H1 (cell line): ENCODE measurements at regions not wholly inside any gene's neighbourhood (a gene's known extent, or its start where the extent isn't known, plus 50 kb on each side); places are given as distances from the start of the nearest gene placed in this dataset.

Source experiments
- CTCF ChIA-PET: fragments of 300-600 bp; sonication (Branson Sonifier 250); formaldehyde crosslinking; loops from one replicate; lab custom pipeline; 2021; ENCODE audit not compliant: partially characterized antibody; lab: Charles Lee
- POLR2A ChIA-PET: fragments of 300-600 bp; sonication (Branson Sonifier 250); formaldehyde crosslinking; loops from one replicate; lab custom pipeline; 2021; ENCODE audit warnings: inconsistent platforms; ENCODE audit not compliant: partially characterized antibody; lab: Charles Lee
- DNase-seq, 2 experiments: peaks; one replicate each; pipeline versions ENCODE4 v3.0.0 to v3.0.0-alpha.2; 2010 to 2022; ENCODE audit warnings: low spot score in 2 of 2, low read depth in 1 of 2, mixed read lengths in 1 of 2
- FAIRE-seq: peaks from 2 replicates; lab custom pipeline; 2011; peaks lifted over from hg19 to GRCh38; lab: Jason Lieb, UNC
- H2AFZ ChIP-seq: 2 replicates; pipeline ENCODE4 v1.8.1; 2012; ENCODE audit warnings: low read length, inconsistent platforms
- H2AK5ac ChIP-seq: 2 replicates; pipeline ENCODE4 v1.6.1; 2013; ENCODE audit warnings: low read depth, low read length
- H2BK120ac ChIP-seq: replicated peaks from 2 replicates; pipeline ENCODE3; 2013; ENCODE audit warnings: low read depth, low read length, inconsistent platforms
- H2BK12ac ChIP-seq: 2 replicates; pipeline ENCODE4 v1.6.1; 2013; ENCODE audit warnings: low read depth, low read length
- H2BK15ac ChIP-seq: 2 replicates; pipeline ENCODE4 v1.6.1; 2013; ENCODE audit warnings: low read length
- H2BK20ac ChIP-seq: 2 replicates; pipeline ENCODE4 v1.6.1; 2013; ENCODE audit warnings: low read length
- H2BK5ac ChIP-seq: 2 replicates; pipeline ENCODE4 v1.6.1; 2013; ENCODE audit warnings: low read depth, low read length
- H3K14ac ChIP-seq: 2 replicates; pipeline ENCODE4 v1.6.1; 2013; ENCODE audit warnings: inconsistent platforms; ENCODE audit not compliant: insufficient read length
- H3K18ac ChIP-seq: 2 replicates; pipeline ENCODE4 v1.6.1; 2013; ENCODE audit warnings: low read length; ENCODE audit errors: extremely low read depth
- H3K23ac ChIP-seq: 2 replicates; pipeline ENCODE4 v1.6.1; 2013; ENCODE audit warnings: inconsistent platforms; ENCODE audit not compliant: insufficient read length
- H3K23me2 ChIP-seq: 2 replicates; pipeline ENCODE4 v1.6.1; 2013; ENCODE audit warnings: low read depth, low read length
- H3K27ac ChIP-seq: 2 replicates; pipeline ENCODE4 v1.6.1; 2011; ENCODE audit warnings: low read depth, low read length, inconsistent platforms
- H3K27me3 ChIP-seq, 4 experiments: replicated peaks in 1 of 4; 1 replicate in 1 of 4; 2 replicates in 3 of 4; pipeline versions ENCODE4 v1.6.1 to v1.8.1; 2011 to 2013; ENCODE audit warnings: low read length in 3 of 4, mild to moderate bottlenecking in 3 of 4, inconsistent platforms in 2 of 4, mixed read lengths in 2 of 4, moderate library complexity in 1 of 4; ENCODE audit not compliant: control insufficient read depth in 3 of 4, insufficient read depth in 3 of 4; ENCODE audit errors: extremely low read depth in 1 of 4
- H3K36me3 ChIP-seq, 4 experiments: 2 replicates each; pipeline versions ENCODE4 v1.6.1 to v1.8.1; 2011 to 2013; ENCODE audit warnings: mild to moderate bottlenecking in 4 of 4, low read length in 3 of 4, moderate library complexity in 2 of 4, control low read depth in 1 of 4, inconsistent platforms in 1 of 4; ENCODE audit not compliant: insufficient read depth in 4 of 4, control insufficient read depth in 2 of 4
- H3K4ac ChIP-seq: replicated peaks from 2 replicates; pipeline ENCODE3; 2013; ENCODE audit warnings: low read length, low read depth, mixed read lengths, inconsistent platforms; ENCODE audit not compliant: insufficient read length
- H3K4me1 ChIP-seq, 4 experiments: replicated peaks in 1 of 4; 1 replicate in 1 of 4; 2 replicates in 3 of 4; pipeline versions ENCODE4 v1.6.1 to v1.8.1; 2011 to 2013; ENCODE audit warnings: low read length in 3 of 4, inconsistent platforms in 2 of 4, mixed read lengths in 1 of 4; ENCODE audit not compliant: insufficient read depth in 4 of 4, control insufficient read depth in 3 of 4
- H3K4me2 ChIP-seq, 2 experiments: 2 replicates each; pipeline versions ENCODE4 v1.6.1 to v1.8.1; 2011 to 2013; ENCODE audit warnings: low read depth in 2 of 2, low read length in 2 of 2, control low read depth in 1 of 2, inconsistent platforms in 1 of 2, mild to moderate bottlenecking in 1 of 2; ENCODE audit not compliant: insufficient read depth in 1 of 2
- H3K4me3 ChIP-seq, 4 experiments: fragments of 200-600, 300-600 bp in 1 of 4; sonication (generic), shearing (Covaris generic), sonication (Bioruptor Twin) in 1 of 4; 2 replicates each; pipeline versions ENCODE4 v1.5.1 to v1.8.1; 2011 to 2016; ENCODE audit warnings: low read length in 4 of 4, low read depth in 3 of 4, control low read depth in 2 of 4, inconsistent platforms in 2 of 4, mild to moderate bottlenecking in 2 of 4, mixed read lengths in 1 of 4, moderate library complexity in 1 of 4; ENCODE audit not compliant: insufficient read depth in 2 of 4; ENCODE audit errors: extremely low read depth in 1 of 4
- H3K56ac ChIP-seq: replicated peaks from 2 replicates; pipeline ENCODE3; 2013; ENCODE audit warnings: low read depth, mild to moderate bottlenecking, mixed read lengths, low read length, inconsistent platforms; ENCODE audit not compliant: insufficient read length
- H3K79me1 ChIP-seq: 2 replicates; pipeline ENCODE4 v1.6.1; 2013; ENCODE audit warnings: low read depth, low read length, control low read depth
- H3K79me2 ChIP-seq, 2 experiments: 2 replicates each; pipeline versions ENCODE4 v1.6.1 to v1.8.1; 2012 to 2013; ENCODE audit warnings: low read length in 2 of 2, mild to moderate bottlenecking in 2 of 2, inconsistent platforms in 1 of 2; ENCODE audit not compliant: insufficient read depth in 2 of 2, control insufficient read depth in 1 of 2
- H3K9ac ChIP-seq, 4 experiments: replicated peaks in 1 of 4; 1 replicate in 1 of 4; 2 replicates in 3 of 4; pipeline versions ENCODE4 v1.6.1 to v1.8.1; 2011 to 2013; ENCODE audit warnings: low read depth in 3 of 4, low read length in 3 of 4, control low read depth in 2 of 4, mild to moderate bottlenecking in 2 of 4, moderate library complexity in 2 of 4, inconsistent platforms in 1 of 4; ENCODE audit errors: extremely low read depth in 1 of 4
- H3K9me3 ChIP-seq, 2 experiments: 2 replicates each; pipeline versions ENCODE4 v1.6.1 to v1.8.1; 2012 to 2013; ENCODE audit warnings: mild to moderate bottlenecking in 2 of 2, moderate library complexity in 2 of 2, control low read depth in 1 of 2, inconsistent platforms in 1 of 2, low read depth in 1 of 2, low read length in 1 of 2, mixed read lengths in 1 of 2; ENCODE audit not compliant: insufficient read depth in 2 of 2
- H4K20me1 ChIP-seq, 2 experiments: replicated peaks in 1 of 2; 2 replicates each; pipeline versions ENCODE3 to v1.8.1; 2011 to 2013; ENCODE audit warnings: inconsistent platforms in 2 of 2, low read length in 2 of 2, mild to moderate bottlenecking in 1 of 2; ENCODE audit not compliant: insufficient read depth in 2 of 2, control insufficient read depth in 1 of 2
- H4K5ac ChIP-seq: 2 replicates; pipeline ENCODE4 v1.6.1; 2013; ENCODE audit warnings: low read length, low read depth, mixed read lengths, inconsistent platforms; ENCODE audit not compliant: insufficient read length
- H4K8ac ChIP-seq: 2 replicates; pipeline ENCODE4 v1.8.0; 2013; ENCODE audit warnings: mild to moderate bottlenecking, moderate library complexity, low read length, inconsistent platforms; ENCODE audit not compliant: insufficient read depth; ENCODE audit errors: extremely low read depth
- H4K91ac ChIP-seq: replicated peaks from 2 replicates; pipeline ENCODE3; 2013; ENCODE audit warnings: low read length, mixed read lengths, inconsistent platforms; ENCODE audit not compliant: insufficient read length
- CBX8 ChIP-seq: fragments of 300-800, 300-1000 bp; sonication (generic); IDR thresholded peaks from 2 replicates; pipeline ENCODE4 v1.7.1; 2016; ENCODE audit warnings: low read depth, low read length, borderline replicate concordance
- CHD2 ChIP-seq: IDR thresholded peaks from 2 replicates; pipeline ENCODE4 v1.6.1; 2012; ENCODE audit warnings: low read length, improper control_type of control experiment
- CREB1 ChIP-seq: IDR thresholded peaks from 2 replicates; pipeline ENCODE4 v1.6.1; 2012; ENCODE audit warnings: inconsistent platforms
- FOSL1 ChIP-seq: IDR thresholded peaks from 2 replicates; pipeline ENCODE4 v1.6.1; 2011; ENCODE audit warnings: mild to moderate bottlenecking, low read depth, low read length, moderate library complexity; ENCODE audit not compliant: insufficient read depth
- JUN ChIP-seq: IDR thresholded peaks from 2 replicates; pipeline ENCODE4 v1.6.1; 2011; ENCODE audit warnings: low read depth, mild to moderate bottlenecking, improper control_type of control experiment, low read length
- KDM5A ChIP-seq: fragments of 200-600 bp; IDR thresholded peaks from 2 replicates; pipeline ENCODE4 v1.7.1; 2012; ENCODE audit warnings: mild to moderate bottlenecking, low read length, inconsistent platforms, mixed read lengths
- MAFK ChIP-seq: IDR thresholded peaks from 2 replicates; pipeline ENCODE4 v1.6.1; 2012; ENCODE audit warnings: low read depth, mild to moderate bottlenecking, improper control_type of control experiment, low read length
- PHF8 ChIP-seq: fragments of 200-600 bp; sonication (generic); conservative IDR thresholded peaks from 2 replicates; pipeline ENCODE4 v1.7.1; 2012; ENCODE audit warnings: low read depth, mild to moderate bottlenecking, inconsistent platforms, low read length, moderate library complexity
- POLR2AphosphoS5 ChIP-seq: IDR thresholded peaks from 2 replicates; pipeline ENCODE4 v1.6.1; 2011; ENCODE audit warnings: low read depth, low read length
- SIRT6 ChIP-seq: IDR thresholded peaks from one replicate; pipeline ENCODE4 v1.7.1; 2012; ENCODE audit warnings: low read length, inconsistent platforms
- SIX5 ChIP-seq: IDR thresholded peaks from 2 replicates; pipeline ENCODE4 v1.6.1; 2011; ENCODE audit warnings: mild to moderate bottlenecking, low read depth, low read length
- SP1 ChIP-seq: IDR thresholded peaks from 2 replicates; pipeline ENCODE4 v1.6.1; 2011; ENCODE audit warnings: low read depth, low read length
- SUZ12 ChIP-seq: fragments of 200-600 bp; sonication (generic); IDR thresholded peaks from 2 replicates; pipeline ENCODE4 v1.6.1; 2012; ENCODE audit warnings: mild to moderate bottlenecking, inconsistent platforms, low read length, moderate library complexity, mixed read lengths
- TAF1 ChIP-seq: IDR thresholded peaks from 2 replicates; pipeline ENCODE4 v1.6.1; 2011; ENCODE audit warnings: mild to moderate bottlenecking, low read depth, low read length
- TAF7 ChIP-seq: optimal IDR thresholded peaks from 2 replicates; pipeline ENCODE3; 2011; ENCODE audit warnings: low read depth, mild to moderate bottlenecking, inconsistent platforms, low read length, moderate library complexity, borderline replicate concordance
- TBP ChIP-seq: IDR thresholded peaks from 2 replicates; pipeline ENCODE4 v1.6.1; 2011; ENCODE audit warnings: low read depth, low read length, improper control_type of control experiment
- TEAD4 ChIP-seq: IDR thresholded peaks from 2 replicates; pipeline ENCODE4 v1.6.1; 2012; ENCODE audit warnings: low read depth, low read length, inconsistent platforms, mixed read lengths
- WGBS, 2 experiments: shearing (Covaris generic) in 1 of 2; methylation state at CpG; one replicate each; pipeline versions ENCODE4 v1.1.6 to v1.1.7; 2013 to 2015; ENCODE audit warnings: low lambda C conversion rate in 2 of 2, mixed read lengths in 2 of 2, inconsistent platforms in 1 of 2, low coverage in 1 of 2, missing lambda C conversion rate in 1 of 2; ENCODE audit not compliant: insufficient replicate concordance in 2 of 2, insufficient coverage in 1 of 2, insufficient read length in 1 of 2; ENCODE audit errors: extremely low coverage in 1 of 2, missing lambda C conversion rate in 1 of 2; 5-methylcytosine and 5-hydroxymethylcytosine counted together

DNA sequence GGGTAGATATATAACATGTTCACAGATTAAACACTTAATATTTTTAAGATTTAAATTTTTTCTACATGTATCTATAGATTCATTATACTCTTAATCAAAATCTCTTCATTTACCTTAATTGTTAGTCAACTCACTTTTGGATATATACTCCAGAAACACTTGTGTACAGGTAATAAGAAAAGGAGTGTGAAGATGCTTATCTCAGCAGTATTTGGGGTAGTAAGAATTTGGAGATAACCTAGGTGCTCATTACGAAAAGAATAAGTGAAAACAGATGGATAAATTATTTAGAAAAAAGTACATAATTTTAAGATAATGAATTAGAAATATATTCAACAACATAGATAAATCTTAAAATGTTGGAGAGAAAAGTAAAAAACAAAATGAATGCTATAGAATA, 226.5 kb upstream of the PLSCR5 start:
- WGBS, 2 experiments, result 92% methylated on average over 1 of the region's 1 CpG; no CpG with 5 or more reads in 1 of the 2 experiments
- Histone ChIP-seq H2BK15ac (no peak overlapping the region), H3K56ac (no peak overlapping the region), H3K4me1 (no peaks in the 10 kb centered on the region), H2AK5ac (no peak overlapping the region), H3K18ac (no peak overlapping the region), H3K23ac (no peak overlapping the region), H3K4me2 (no peak overlapping the region), H3K4me3 (no peak overlapping the region), H2BK12ac (no peak overlapping the region), H2AFZ (no peak overlapping the region), H2BK20ac (no peak overlapping the region), H4K91ac (no peak overlapping the region), H3K9me3 (no peaks in the 10 kb centered on the region), H3K79me2 (no peaks in the 10 kb centered on the region), H2BK120ac (no peak overlapping the region), H3K27ac (no peak overlapping the region), H4K20me1 (no peaks in the 10 kb centered on the region), H4K5ac (no peak overlapping the region), H3K27me3 (no peaks in the 10 kb centered on the region), H3K79me1 (no peaks in the 10 kb centered on the region), H3K14ac (no peak overlapping the region), H3K4ac (no peak overlapping the region), H3K36me3 (no peaks in the 10 kb centered on the region), H3K23me2 (no peaks in the 10 kb centered on the region), H2BK5ac (no peak overlapping the region), H4K8ac (no peak overlapping the region), H3K9ac (no peak overlapping the region)
- ChIA-PET POLR2A (no interaction called here), CTCF (no interaction called here)
- TF ChIP-seq FOSL1 (no peak), TAF1 (no peak), CHD2 (no peak), TBP (no peak), SUZ12 (no peak), SP1 (no peak), SIRT6 (no peak), TEAD4 (no peak), PHF8 (no peak), TAF7 (no peak), KDM5A (no peak), SIX5 (no peak), CBX8 (no peak), POLR2AphosphoS5 (no peak), JUN (no peak), CREB1 (no peak), MAFK (no peak)
- FAIRE-seq, result no peak
- DNase-seq, result no peak
